NCI-H2196 (cell line): ENCODE measurements at regions not wholly inside any gene's neighbourhood (a gene's known extent, or its start where the extent isn't known, plus 50 kb on each side); places are given as distances from the start of the nearest gene placed in this dataset.
"Not testable (repeated sequence)": the region's sequence is repeated elsewhere in the genome, so short reads cannot be mapped to it uniquely, and the experiment has no call there.

Source experiments
- DNase-seq: peaks from one replicate; lab custom pipeline; 2025; ENCODE audit not compliant: unreplicated experiment; lab: John Stamatoyannopoulos, UW

DNA sequence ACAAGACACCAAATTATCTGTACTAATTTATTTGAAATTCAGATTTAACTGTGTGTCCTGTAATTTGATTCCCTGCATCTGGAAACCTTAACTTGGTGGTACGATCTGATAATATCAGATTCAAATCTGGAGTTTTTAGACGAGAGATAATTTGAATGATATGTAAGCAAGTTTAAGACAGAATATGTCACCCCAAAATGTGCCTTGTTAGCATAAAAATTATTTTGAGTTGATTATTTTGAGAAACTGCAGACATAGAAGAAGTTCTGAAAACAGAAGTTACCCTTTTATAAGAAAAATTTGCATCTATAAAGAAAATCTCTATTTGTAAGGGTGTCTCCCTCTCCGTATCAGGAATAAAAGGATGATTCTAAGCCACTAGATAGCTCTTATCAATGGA lies 1202.8 kb downstream of the ROBO2 start:
- DNase-seq = no peak

DNA sequence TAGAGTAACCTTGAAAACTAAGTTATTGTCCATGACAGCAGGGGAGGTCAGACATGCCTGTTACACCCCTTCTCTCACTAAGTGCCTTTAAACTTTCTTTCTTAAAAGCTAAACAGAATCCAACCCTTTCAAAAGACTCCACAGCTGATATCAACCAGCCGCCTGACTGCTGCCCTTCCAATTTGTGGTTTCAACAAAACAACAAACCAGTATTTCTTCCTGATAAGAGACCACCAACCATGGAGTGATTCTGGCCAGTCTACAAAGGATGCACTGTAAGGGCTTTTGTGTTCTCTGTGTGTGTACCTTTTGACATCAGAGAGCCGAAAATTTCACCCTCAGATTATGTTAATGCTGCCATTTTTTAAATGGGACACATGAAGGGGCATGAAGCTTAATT lies 1204.2 kb downstream of the ROBO2 start:
- DNase-seq = no peak

DNA sequence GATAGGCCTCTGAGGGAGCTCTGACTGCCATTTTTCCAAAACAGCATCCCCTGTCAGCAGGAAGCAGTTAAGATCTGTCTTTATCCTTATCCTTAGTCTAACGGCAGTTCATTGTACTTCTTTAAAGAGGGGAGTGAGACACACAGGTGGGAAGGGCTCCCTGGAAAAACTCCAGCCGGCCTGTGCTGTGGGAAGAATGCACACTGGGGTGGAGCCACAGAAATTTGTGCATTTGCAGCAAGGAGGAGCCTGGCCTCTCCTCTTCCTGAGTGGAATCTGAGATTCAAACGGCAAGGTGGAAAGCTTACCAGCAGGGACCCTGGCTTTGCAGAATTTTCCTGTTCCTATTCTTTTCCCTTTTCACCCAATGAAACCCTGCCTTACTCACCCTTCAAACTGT lies 1209.4 kb downstream of the ROBO2 start:
- DNase-seq = no peak

DNA sequence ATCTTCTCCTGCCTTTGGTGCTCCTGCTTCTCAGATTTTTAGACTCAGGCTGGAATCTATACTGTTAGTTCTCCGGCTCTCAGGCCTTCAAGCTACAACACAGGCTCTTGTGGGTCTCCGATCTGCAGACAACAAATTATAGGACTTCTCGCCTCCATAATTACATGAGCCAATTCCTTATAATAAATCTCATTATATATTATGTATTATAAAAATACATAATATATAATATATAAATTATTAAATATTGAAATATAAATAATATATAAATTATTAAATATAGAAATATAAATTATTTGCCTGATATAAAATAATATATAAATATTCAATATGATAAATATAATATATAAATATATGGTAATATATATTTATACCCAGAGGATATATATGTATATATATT lies 1214.0 kb downstream of the ROBO2 start:
- DNase-seq = no peak

DNA sequence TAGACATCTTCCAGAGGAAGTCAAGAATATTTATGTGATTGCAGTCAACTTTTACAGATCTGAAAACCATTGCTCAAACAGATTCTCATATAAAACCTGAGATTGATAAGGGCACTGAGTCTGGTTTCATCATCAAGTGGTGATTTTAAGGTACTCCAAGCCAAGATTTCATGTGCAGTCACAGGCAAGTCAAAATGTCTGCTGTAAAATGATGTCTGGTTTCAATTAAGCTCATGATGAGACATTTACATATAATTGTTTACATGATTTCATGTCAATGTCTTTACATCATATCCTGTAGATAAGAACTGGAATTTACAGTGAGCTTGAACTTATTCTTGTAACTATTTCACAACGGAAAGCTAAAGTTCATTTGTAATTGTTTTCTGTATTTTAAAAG lies 1215.5 kb downstream of the ROBO2 start:
- DNase-seq = no peak

DNA sequence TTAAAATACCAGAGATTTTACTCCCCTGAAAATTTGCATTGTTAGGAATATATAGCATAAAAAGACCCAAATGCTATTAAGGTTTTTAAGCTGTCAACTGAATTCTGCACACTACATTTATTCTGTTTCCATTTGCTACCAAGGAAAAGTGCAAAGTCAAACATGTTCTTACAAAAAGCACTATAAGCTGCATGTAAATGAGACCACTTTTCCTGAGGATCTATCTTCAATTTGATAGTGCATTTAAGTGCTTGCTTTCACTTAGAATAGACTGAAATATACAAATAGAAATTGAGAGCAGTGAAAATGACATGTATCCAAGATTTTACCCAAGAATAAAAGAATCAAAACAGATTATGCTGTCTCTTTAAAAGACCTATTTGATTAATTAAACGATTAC lies 1216.2 kb downstream of the ROBO2 start:
- no peak for DNase-seq

DNA sequence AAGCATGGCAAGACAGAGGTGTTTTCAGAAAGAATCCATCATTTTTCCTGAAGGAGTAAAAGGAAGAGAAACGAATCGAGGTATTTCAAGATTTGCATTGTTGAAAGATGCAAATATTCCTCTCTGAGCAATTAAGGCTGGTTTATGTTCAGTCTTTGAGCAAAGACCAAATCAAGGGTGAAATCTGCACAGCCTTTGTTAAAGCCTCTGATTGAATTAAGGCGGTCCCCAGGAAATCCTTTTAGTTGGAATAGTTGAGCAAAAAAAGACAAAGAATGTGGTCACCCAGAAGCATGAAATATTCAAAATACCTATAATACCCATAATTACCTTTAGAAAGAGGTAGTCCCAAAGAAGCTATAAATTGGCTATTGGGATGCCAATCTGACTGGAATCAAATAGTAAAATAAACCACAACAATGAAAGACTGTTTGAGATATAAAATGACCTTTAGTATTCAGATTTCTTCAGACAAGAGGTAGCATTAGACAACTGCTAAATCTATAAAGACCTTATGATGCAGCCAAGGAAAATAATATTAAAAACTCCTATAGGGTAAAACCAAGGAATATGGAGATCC lies 1218.1 kb downstream of the ROBO2 start:
- no peak for DNase-seq

DNA sequence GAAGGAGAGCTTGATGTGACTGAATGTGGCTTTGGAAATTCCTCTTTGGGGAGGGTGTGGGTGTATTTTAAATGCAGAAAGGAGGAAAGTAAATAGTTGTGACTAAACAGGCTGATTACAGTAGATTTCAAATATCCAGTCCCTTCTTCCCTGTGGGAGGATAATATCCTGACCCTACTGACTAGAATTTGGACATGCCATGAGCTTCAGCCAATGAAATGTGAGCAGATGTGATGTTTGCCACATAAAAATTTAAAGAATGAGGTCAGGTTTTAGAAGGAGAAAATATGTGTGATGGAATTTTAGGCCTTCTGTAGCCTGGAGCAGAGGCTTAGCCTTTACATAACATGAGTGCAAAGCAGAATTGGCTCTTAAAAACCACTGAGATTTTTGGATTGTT lies 1218.9 kb downstream of the ROBO2 start:
- DNase-seq = no peak

DNA sequence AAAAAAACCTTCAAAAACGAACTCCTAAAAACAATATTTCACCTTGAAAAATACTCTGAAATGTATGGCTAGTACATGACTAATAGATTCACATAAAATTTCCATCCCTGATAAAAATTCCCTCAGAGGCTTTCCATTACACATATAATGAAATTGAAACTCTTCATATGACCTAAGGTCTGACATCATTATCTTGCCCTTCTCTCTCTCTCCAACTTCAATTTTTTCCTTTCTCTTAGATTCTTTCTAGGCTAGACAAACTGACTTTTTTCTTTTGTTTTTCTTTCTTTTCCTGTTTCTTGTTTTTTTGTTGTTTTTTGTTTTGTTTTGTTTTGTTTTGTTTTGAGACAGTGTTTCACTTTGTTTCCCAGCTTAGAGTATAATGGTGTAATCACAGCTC lies 1220.5 kb downstream of the ROBO2 start:
- DNase-seq = no peak

DNA sequence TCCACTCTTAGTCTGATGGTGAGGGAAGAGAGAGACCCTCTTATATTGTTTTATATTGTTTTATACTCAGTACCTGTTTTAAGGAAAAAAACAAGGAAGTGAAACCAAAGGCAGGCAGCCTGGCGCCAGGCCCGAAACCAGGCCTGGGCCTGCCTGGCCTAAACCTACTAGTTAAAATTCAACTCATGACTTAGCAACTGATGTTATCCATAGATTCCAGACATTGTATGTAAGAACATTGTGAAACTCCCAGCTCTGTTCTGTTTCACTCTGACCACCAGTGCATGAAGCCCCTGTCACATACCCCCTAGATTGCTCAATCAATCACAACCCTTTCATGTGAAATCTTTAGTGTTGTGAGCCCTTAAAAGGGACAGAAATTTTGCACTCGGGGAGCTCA lies 1226.7 kb downstream of the ROBO2 start:
- DNase-seq = not testable (repeated sequence)

DNA sequence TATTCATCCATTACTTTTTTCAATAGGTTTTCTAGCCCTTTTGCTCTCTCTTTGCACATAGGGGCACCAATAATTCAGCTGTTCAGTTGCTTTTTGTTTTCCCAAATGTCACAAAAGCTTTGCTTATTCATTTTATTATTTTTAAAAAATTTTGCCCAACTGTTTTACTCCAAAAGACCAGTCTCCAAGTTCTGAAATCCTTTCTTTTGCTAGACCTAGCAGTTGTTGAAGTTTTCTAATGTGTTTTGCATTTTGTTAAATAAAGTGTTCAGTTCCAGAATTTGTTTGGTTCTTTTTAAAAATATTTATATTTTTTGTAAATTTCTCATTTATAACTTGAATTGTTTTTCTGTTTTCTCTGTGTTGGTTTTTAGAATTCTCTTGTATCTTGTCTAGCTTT lies 1227.3 kb downstream of the ROBO2 start:
- no peak for DNase-seq

DNA sequence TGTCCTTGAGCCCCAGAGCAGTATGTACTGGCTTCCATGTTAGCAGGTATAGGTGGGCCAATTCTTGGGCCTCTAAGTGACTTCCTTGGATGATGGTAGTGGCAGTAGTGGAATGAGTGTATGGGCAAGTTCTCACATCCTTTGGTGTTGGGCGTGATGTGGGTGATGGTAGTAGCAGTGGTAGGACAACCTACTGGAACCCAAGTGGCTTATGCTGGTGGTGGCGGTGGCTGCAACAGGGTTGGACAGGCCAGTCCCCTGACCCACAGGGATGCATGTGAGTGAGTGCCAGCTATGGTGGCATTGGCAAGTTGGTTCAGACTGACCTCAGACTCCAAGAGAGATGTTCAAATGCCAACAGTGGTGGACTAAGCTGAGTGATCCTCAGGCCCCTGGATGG lies 1228.2 kb downstream of the ROBO2 start:
- DNase-seq = no peak

DNA sequence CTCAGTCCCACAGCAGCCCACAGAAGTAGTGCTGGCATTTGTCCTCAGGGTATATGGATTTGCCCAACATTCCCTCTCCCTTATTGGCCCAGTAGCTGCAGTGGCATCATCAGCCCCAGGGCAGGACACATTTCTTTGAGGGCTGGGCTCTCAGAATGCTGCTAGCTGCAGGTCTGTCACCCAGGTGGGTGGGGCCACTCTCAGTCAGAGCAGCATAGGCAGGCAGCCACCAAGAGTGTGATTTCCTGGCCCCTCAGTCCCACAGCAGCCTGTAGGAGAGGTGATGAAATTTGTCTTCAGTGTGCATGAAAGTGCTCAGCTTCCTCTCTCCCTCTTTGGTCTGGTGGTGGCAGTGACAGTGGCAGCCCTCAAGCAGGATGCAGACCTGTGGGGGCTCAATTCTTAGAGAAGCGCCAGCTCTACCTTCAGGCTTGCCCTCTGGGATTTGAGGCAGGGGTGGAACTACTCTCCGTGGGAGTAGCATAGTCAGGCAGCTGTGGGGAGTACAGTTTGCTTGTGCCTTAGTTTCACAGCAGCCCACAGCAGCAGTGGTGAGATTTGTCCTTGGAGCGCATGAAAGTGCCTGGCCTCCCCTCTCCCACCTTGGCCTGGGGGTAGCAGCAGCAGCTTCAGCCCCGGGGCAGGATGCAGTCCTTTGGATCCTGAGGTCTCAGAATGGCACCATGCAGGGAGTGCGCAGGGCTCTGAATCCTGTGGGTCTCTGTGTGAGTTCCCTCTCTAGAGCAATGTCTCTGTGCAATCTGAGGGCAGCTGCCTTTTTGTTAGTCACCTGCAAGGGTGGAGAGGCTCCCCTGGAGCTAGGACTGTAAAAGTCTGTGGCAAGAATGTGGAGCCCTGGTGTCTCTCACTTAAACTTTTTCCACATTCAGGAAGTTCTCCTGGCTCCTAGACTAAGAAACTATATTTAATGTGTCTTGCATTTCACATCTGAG lies 1229.1 kb downstream of the ROBO2 start:
- no peak for DNase-seq

DNA sequence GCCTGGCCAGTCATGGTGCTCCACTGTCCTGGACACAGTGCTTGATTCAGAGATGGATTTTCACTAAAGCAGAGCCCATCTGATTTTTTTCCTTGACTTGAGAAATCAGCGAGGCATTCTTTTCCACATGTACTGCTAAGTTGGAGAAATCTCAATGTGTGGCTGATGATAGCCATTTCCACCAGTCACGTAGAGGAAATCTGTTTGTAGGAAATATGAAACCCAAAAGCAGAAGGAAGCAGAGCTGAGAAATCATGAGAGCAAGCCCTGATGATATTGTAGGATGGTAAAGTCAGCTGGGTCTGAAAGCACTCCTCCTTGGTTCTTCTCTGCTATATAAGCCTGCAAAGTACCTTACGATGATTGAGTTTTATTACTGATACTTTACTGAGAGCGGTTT lies 1233.4 kb downstream of the ROBO2 start:
- no peak for DNase-seq

DNA sequence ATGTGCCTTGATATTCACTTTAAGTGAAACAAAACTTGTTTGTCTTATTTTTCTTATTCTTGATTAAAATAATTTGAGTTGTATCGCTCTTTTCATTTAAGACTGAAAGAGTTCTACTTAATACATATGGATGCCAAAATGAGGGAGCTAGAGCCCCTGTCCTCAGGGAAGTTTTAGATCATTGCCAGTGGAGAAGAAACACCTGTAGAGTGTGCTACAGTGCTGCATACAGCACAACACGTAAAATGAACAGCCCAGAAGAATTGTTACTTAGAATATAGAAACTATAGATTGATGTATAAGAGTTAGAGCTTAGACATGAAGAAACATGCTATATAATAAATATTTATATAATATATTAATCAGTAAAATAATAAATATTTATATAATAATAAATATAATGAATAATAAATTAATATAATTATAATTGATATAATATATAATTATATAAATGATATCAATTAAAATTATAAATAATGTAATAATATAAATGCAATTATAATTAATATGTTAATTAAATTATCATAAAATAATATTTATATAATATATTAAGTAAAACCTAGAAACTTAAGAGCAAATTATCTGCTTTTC lies 1234.7 kb downstream of the ROBO2 start:
- no peak for DNase-seq

DNA sequence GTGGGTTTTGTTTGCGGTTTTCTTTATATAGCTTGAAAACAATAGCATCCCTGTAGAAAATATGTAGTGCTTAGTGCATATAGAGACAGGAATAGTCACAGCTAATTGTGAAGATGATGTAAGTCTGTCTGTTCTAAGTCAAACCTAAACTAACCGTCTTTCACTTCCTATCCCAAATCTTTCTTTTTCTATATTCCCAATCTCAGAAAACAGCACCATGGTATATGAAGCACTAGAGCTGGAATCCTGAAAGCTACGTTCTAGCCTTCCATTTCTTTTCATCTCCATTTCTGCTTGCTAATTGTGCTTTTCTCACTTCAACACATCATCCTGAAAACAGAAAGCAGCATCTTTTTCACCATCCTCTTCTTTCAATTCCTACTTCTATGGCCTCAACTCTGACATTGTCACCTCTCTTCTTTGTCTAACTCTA lies 1235.5 kb downstream of the ROBO2 start:
- no peak for DNase-seq

DNA sequence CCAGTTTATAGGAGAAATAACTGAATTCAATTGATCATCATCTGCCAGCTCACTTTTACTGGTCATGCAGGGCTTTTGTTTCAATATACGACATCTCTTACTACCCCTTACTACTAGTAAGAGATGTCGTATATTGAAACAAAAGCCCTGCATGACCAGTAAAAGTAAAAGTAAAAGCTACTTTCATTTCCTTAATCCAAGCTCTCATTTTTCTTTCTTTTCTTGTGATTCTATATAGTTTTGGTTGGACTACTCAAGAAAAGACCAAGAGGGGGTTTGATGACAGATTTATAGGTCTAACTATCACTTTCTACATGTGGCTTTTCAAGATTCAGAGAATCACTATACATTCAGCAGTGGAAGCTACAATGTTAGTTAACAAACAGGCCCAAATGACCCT lies 1237.3 kb downstream of the ROBO2 start:
- no peak for DNase-seq

DNA sequence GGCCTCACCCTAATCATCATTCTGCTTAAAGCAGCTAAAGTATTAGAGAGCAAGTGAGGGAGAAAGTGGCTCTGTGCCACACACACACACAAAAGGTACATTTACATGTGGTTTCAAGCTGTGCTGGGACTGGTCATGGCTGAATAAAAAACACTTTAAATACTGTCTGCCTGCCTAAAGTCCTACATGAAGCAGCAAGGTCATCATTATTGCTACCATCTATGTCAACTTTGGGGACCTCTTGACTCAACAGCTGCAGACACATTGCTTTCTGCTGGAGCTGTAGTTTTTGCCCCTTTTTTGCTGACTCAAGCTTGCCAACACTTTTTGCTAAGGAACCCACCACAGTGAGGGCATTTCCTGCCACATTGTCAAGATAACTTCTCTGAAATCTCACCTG lies 1237.9 kb downstream of the ROBO2 start:
- no peak for DNase-seq

DNA sequence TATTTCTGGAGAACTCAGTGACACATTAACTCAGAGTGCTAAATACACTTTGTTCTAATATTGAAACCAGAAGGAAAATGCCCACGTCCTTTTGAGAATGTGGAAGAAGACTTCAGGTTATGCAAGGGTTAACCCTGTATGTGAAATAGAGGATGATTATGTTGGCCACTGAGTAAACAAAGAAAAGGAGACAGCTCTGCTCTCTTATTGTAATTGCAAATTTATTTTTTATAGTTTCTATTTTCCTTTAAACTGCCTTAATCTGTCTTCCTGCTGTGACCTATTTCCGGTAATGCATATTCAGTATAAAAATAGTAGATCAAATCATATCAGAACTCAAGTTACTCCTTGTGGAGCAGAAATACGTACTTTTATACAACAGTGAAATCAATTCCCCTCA lies 1239.2 kb downstream of the ROBO2 start:
- DNase-seq = no peak

DNA sequence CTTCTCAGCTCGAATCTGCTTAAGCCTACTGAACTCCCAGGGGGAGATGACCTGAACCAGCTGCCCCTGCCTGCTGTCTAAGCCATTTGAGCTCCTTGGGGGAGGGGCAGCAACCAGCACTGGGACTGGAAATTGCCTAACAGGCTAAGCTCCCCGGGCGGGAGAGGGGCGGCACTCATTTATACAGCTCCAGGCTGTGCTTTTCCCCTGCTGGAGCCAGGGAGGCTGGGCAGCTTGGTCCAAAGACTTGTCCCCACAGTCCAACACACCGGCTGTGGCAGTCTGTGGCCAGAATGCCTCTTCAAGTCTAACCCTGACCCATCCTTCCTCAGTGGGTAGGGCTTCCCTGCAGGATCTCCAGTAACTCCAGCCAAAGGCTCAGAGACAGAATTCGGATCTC lies 1241.5 kb downstream of the ROBO2 start:
- no peak for DNase-seq

DNA sequence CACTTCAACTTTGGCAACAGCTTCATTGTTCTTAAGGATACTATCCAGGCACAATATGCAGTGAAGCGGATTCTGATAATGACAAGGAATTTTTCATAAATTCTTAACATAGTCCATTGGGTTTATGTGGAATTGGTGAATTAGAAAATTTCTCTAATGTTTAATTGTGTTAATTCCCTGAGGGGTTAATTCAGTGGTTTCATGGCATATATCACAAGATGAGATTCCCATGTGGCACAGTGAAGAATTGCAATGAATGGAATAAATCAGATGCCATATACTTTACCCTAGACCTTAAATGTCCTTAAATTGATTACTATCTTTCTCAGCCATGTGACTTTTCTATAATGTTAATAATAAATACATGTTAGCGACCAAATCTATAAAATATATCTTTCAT lies 1244.1 kb downstream of the ROBO2 start:
- no peak for DNase-seq

DNA sequence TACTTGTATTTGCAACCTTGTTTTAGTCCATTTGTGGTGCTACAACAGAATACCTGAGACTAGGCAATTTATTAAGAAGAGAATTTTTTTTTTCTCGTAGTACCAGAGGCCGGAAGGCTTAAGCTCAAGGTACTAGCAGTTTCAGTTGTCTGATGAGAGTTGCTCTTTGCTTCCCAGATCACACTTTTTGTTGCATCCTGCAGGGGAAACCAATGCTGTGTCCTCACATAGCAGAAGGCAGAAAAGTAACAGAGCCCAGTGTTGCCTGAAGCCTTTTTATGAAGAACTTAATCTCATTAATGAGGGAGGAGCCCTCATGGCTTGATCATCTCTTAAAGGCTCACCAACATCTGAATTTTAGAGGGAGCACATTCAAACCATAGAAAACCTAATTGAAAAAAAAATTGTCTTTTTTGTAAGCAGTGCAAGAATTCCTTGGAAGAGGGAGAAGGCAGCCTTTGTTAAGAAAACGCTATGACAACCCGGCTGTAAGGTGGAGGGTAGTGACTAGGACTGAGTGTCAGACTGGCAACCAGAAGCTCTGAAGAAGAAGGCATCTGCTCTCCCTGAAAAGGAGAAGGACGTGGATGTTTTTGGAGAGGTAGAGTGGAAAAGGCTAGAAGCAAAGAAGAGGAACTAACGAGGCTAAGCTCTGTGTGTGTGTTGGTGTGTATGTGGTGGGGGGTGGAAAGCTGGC lies 1245.3 kb downstream of the ROBO2 start:
- DNase-seq = no peak
